ENCODE measurements at regions not wholly inside any gene's neighbourhood (a gene's known extent, or its start where the extent isn't known, plus 50 kb on each side); places are given as distances from the start of the nearest gene placed in this dataset.

- TF ChIP-seq CTCF (IDR thresholded peaks at IDR 0.05) (no peak), TP53 (CRISPR knock-in tag; IDR thresholded peaks at IDR 0.05) (no peak), RCOR1 (IDR thresholded peaks at IDR 0.05; ENCODE audit: low read depth, low read length) (no peak), EHMT2 (IDR thresholded peaks at IDR 0.05; ENCODE audit: low read depth) (no peak), MYC (IDR thresholded peaks at IDR 0.05; ENCODE audit: borderline replicate concordance, low read length) (no peak), POLR2A (IDR thresholded peaks at IDR 0.05; ENCODE audit: low read length) (no peak), USF2 (IDR thresholded peaks at IDR 0.05) (no peak), CEBPB (IDR thresholded peaks at IDR 0.05) (no peak), NR3C1 (IDR thresholded peaks at IDR 0.05) (no peak), HMGXB4 (CRISPR knock-in tag; IDR thresholded peaks at IDR 0.05; ENCODE audit: borderline replicate concordance) (no peak), REST (IDR thresholded peaks at IDR 0.05) (no peak), JUN (IDR thresholded peaks at IDR 0.05) (no peak)
These were observed 716.8 kb upstream of the BCHE start for GRCh38 chr3:166554023-166554422.
